SJCRH30 (cell line): ENCODE measurements at regions not wholly inside any gene's neighbourhood (a gene's known extent, or its start where the extent isn't known, plus 50 kb on each side); places are given as distances from the start of the nearest gene placed in this dataset.

Source experiments
- DNase-seq, 2 experiments: peaks; one replicate each; pipeline ENCODE4 v3.0.0-alpha.2; 2015 to 2020
- H3K27ac ChIP-seq: fragments of 250-450 bp; sonication (Bioruptor Pico); 2 replicates; pipeline ENCODE4 v1.5.1; 2020; ENCODE audit warnings: mild to moderate bottlenecking, moderate library complexity
- H3K27me3 ChIP-seq: fragments of 250-450 bp; sonication (Bioruptor Pico); 2 replicates; pipeline ENCODE4 v1.5.1; 2020; ENCODE audit warnings: mild to moderate bottlenecking, moderate library complexity
- H3K36me3 ChIP-seq: fragments of 250-450 bp; sonication (Bioruptor Pico); 2 replicates; pipeline ENCODE4 v1.5.1; 2020; ENCODE audit warnings: mild to moderate bottlenecking, moderate library complexity
- H3K4me1 ChIP-seq: fragments of 250-450 bp; sonication (Bioruptor Pico); 2 replicates; pipeline ENCODE4 v1.5.1; 2020; ENCODE audit warnings: mild to moderate bottlenecking, moderate library complexity
- H3K4me3 ChIP-seq: fragments of 250-450 bp; sonication (Bioruptor Pico); 2 replicates; pipeline ENCODE4 v1.5.1; 2020; ENCODE audit warnings: mild to moderate bottlenecking, moderate library complexity
- H3K9me3 ChIP-seq: fragments of 250-450 bp; sonication (Bioruptor Pico); replicated peaks from 2 replicates; pipeline ENCODE4 v1.5.1; 2020; ENCODE audit warnings: mild to moderate bottlenecking, moderate library complexity

- no peaks in the 10 kb centered on the region for H3K36me3 ChIP-seq
- no peak overlapping the region for H3K27ac ChIP-seq
- H3K27me3 ChIP-seq: no peaks in the 10 kb centered on the region
- no peaks in the 10 kb centered on the region for H3K9me3 ChIP-seq
- DNase-seq: no peak
- H3K4me1 ChIP-seq: no peaks in the 10 kb centered on the region
- H3K4me3 ChIP-seq: no peak overlapping the region
Measured at GRCh38 chr3:72355168-72355567, 493.1 kb downstream of the SHQ1 start.

GRCh38 chr3:72354486-72354885, 493.8 kb downstream of the SHQ1 start:
- DNase-seq: no peak
- no peak overlapping the region for H3K4me3 ChIP-seq
- H3K27ac ChIP-seq: no peak overlapping the region
- no peaks in the 10 kb centered on the region for H3K27me3 ChIP-seq
- no peaks in the 10 kb centered on the region for H3K36me3 ChIP-seq
- no peaks in the 10 kb centered on the region for H3K4me1 ChIP-seq
- no peaks in the 10 kb centered on the region for H3K9me3 ChIP-seq

- no peak overlapping the region for H3K27ac ChIP-seq
- no peak overlapping the region for H3K4me3 ChIP-seq
- no peak for DNase-seq
- no peaks in the 10 kb centered on the region for H3K4me1 ChIP-seq
- no peaks in the 10 kb centered on the region for H3K9me3 ChIP-seq
- H3K36me3 ChIP-seq: no peaks in the 10 kb centered on the region
- no peaks in the 10 kb centered on the region for H3K27me3 ChIP-seq
Measured at GRCh38 chr3:72353236-72354128, 494.8 kb downstream of the SHQ1 start.

GRCh38 chr3:72352176-72352575, 496.1 kb downstream of the SHQ1 start:
- no peak overlapping the region for H3K4me3 ChIP-seq
- no peaks in the 10 kb centered on the region for H3K4me1 ChIP-seq
- DNase-seq: no peak
- no peaks in the 10 kb centered on the region for H3K27me3 ChIP-seq
- no peak overlapping the region for H3K27ac ChIP-seq
- H3K36me3 ChIP-seq: no peaks in the 10 kb centered on the region
- H3K9me3 ChIP-seq: no peaks in the 10 kb centered on the region

- Histone ChIP-seq H3K9me3 (no peaks in the 10 kb centered on the region), H3K27ac (no peak overlapping the region), H3K36me3 (no peaks in the 10 kb centered on the region), H3K4me3 (no peak overlapping the region), H3K27me3 (no peaks in the 10 kb centered on the region), H3K4me1 (no peaks in the 10 kb centered on the region)
- no peak for DNase-seq
Measured at GRCh38 chr3:72351536-72351935, 496.7 kb downstream of the SHQ1 start.

- Histone ChIP-seq H3K27me3 (no peaks in the 10 kb centered on the region), H3K36me3 (no peaks in the 10 kb centered on the region), H3K4me3 (no peak overlapping the region), H3K27ac (no peak overlapping the region), H3K9me3 (no peaks in the 10 kb centered on the region), H3K4me1 (no peaks in the 10 kb centered on the region)
- no peak for DNase-seq
Measured at GRCh38 chr3:72350761-72351505, 497.3 kb downstream of the SHQ1 start.

- no peak overlapping the region for H3K4me3 ChIP-seq
- no peaks in the 10 kb centered on the region for H3K4me1 ChIP-seq
- no peak overlapping the region for H3K27ac ChIP-seq
Measured at GRCh38 chr3:72348357-72348756, 499.9 kb downstream of the SHQ1 start.

GRCh38 chr3:72347819-72348319, 500.4 kb downstream of the SHQ1 start:
- no peaks in the 10 kb centered on the region for H3K36me3 ChIP-seq
- H3K4me3 ChIP-seq: no peak overlapping the region
- no peak for DNase-seq
- no peak overlapping the region for H3K27ac ChIP-seq
- H3K27me3 ChIP-seq: no peaks in the 10 kb centered on the region
- no peaks in the 10 kb centered on the region for H3K9me3 ChIP-seq
- H3K4me1 ChIP-seq: no peaks in the 10 kb centered on the region

More at GRCh38 chr3:72348357-72348756, 499.9 kb downstream of the SHQ1 start:
- DNase-seq: no peak
- Histone ChIP-seq H3K27me3 (no peaks in the 10 kb centered on the region), H3K36me3 (no peaks in the 10 kb centered on the region), H3K9me3 (no peaks in the 10 kb centered on the region)

GRCh38 chr3:72346526-72346926, 501.7 kb downstream of the SHQ1 start:
- Histone ChIP-seq H3K4me3 (no peak overlapping the region), H3K4me1 (no peaks in the 10 kb centered on the region), H3K27me3 (no peaks in the 10 kb centered on the region), H3K9me3 (no peaks in the 10 kb centered on the region), H3K36me3 (no peaks in the 10 kb centered on the region), H3K27ac (no peak overlapping the region)
- no peak for DNase-seq

- Histone ChIP-seq H3K4me1 (no peaks in the 10 kb centered on the region), H3K27me3 (no peaks in the 10 kb centered on the region), H3K27ac (no peak overlapping the region), H3K9me3 (no peaks in the 10 kb centered on the region), H3K4me3 (no peak overlapping the region), H3K36me3 (no peaks in the 10 kb centered on the region)
- DNase-seq: no peak
Measured at GRCh38 chr3:72345980-72346379, 502.3 kb downstream of the SHQ1 start.

GRCh38 chr3:72345237-72345878, 502.9 kb downstream of the SHQ1 start:
- no peaks in the 10 kb centered on the region for H3K36me3 ChIP-seq
- H3K9me3 ChIP-seq: no peaks in the 10 kb centered on the region
- H3K4me1 ChIP-seq: no peaks in the 10 kb centered on the region
- H3K27ac ChIP-seq: no peak overlapping the region
- H3K27me3 ChIP-seq: no peaks in the 10 kb centered on the region
- no peak for DNase-seq
- H3K4me3 ChIP-seq: no peak overlapping the region

- Histone ChIP-seq H3K36me3 (no peaks in the 10 kb centered on the region), H3K27ac (no peak overlapping the region), H3K9me3 (no peaks in the 10 kb centered on the region), H3K27me3 (no peaks in the 10 kb centered on the region), H3K4me3 (no peak overlapping the region), H3K4me1 (no peaks in the 10 kb centered on the region)
- no peak for DNase-seq
Measured at GRCh38 chr3:72344647-72345046, 503.6 kb downstream of the SHQ1 start.

- H3K4me1 ChIP-seq: peaks cover 4% of the 10 kb centered on the region; the same call in 1 of the 2 replicates
Measured at GRCh38 chr3:72344236-72344635, 504.0 kb downstream of the SHQ1 start.

GRCh38 chr3:72343078-72343477, 505.2 kb downstream of the SHQ1 start:
- DNase-seq: no peak
- no peak overlapping the region for H3K27ac ChIP-seq
- no peaks in the 10 kb centered on the region for H3K36me3 ChIP-seq
- H3K4me1 ChIP-seq: peaks cover 8% of the 10 kb centered on the region
- H3K4me3 ChIP-seq: no peak overlapping the region
- H3K9me3 ChIP-seq: no peaks in the 10 kb centered on the region
- H3K27me3 ChIP-seq: no peaks in the 10 kb centered on the region

More at GRCh38 chr3:72344236-72344635, 504.0 kb downstream of the SHQ1 start:
- H3K4me3 ChIP-seq: no peak overlapping the region
- H3K27ac ChIP-seq: no peak overlapping the region
- H3K9me3 ChIP-seq: no peaks in the 10 kb centered on the region
- H3K27me3 ChIP-seq: no peaks in the 10 kb centered on the region
- no peaks in the 10 kb centered on the region for H3K36me3 ChIP-seq
- DNase-seq: no peak

- Histone ChIP-seq H3K27ac (no peak overlapping the region), H3K27me3 (no peaks in the 10 kb centered on the region), H3K9me3 (no peaks in the 10 kb centered on the region), H3K4me1 (peaks cover 8% of the 10 kb centered on the region), H3K4me3 (no peak overlapping the region), H3K36me3 (no peaks in the 10 kb centered on the region)
- no peak for DNase-seq
Measured at GRCh38 chr3:72342450-72342849, 505.8 kb downstream of the SHQ1 start.
